ENCODE measurements at regions not wholly inside any gene's neighbourhood (a gene's known extent, or its start where the extent isn't known, plus 50 kb on each side); places are given as distances from the start of the nearest gene placed in this dataset.
"Not testable (repeated sequence)": the region's sequence is repeated elsewhere in the genome, so short reads cannot be mapped to it uniquely, and the experiment has no call there.

- DNase-seq: no peak
Measured at GRCh38 chr11:23884341-23884740, 612.5 kb upstream of the LUZP2 start.

GRCh38 chr11:23885801-23886200 lies 611.1 kb upstream of the LUZP2 start:
- no peak for DNase-seq

GRCh38 chr11:23887122-23887521 lies 609.7 kb upstream of the LUZP2 start:
- not testable (repeated sequence) for DNase-seq

DNA sequence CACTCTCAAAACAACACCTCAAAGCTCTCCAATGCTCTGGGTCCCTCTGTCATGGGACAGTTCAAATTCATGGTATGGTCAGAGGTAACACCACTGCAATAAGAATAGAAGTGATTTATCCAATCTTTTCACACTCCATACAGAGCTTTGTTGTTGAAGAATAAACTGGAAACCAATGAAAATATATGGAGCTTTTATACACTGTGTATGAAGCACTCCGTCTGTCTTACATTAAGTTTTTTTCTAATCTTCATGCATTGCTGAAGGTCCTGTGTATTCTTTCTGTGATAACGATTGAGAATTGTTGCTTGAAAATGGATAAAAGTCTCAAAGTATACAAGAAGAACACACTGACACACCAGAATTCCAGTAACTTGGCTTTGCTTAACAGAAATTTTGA lies 603.7 kb upstream of the LUZP2 start:
- DNase-seq: no peak

GRCh38 chr11:23897453-23898286 lies 599.2 kb upstream of the LUZP2 start:
- DNase-seq: peak; percentile 96

DNA sequence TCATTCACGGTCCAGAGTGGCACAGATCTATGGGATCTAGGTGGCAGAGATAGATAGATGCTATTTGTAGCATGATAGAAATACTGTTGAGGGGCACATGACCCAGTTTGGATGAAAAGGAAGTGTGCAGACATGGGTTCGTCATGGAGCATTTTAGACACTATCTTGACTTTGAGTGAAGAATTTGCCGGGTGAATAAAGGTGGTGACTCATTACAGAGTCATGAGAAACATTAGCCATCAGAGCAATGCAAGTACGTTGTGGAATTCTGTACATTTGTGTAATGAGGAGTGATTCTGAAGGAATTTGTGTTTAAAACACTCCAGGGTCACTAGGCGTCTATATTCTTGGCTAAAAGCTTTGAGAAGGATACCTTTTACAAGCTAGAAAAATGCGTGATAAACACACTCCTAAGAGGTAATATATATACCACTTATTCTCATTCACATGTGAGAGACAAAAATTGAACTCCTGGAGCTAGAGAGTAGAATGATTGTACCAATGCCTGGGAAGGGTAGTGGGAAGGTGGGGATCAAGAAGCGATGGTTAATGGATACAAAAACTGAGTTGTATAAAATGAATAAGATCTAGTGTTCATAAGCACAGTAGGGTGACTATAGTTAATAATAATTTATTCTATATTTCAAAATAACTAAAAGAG lies 593.7 kb upstream of the LUZP2 start:
- DNase-seq: peak; percentile 98

DNA sequence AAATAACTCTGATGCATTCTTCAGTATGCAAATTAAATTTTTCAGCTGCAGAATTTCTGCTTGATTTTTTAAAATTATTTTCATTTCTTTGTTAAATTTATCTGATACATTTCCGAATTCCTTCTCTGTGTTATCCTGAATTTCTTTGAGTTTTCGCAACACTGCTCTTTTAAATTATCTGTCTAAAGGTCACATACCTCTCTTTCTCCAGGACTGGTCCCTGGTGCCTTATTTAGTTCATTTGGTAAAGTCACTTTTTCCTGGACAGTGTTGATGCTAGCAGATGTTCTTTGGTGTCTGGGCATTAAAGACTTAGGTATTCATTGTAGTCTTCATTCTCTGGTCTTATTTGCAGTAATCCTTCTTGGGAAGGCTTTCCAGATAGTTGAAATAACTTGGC lies 577.4 kb upstream of the LUZP2 start:
- no peak for DNase-seq

DNA sequence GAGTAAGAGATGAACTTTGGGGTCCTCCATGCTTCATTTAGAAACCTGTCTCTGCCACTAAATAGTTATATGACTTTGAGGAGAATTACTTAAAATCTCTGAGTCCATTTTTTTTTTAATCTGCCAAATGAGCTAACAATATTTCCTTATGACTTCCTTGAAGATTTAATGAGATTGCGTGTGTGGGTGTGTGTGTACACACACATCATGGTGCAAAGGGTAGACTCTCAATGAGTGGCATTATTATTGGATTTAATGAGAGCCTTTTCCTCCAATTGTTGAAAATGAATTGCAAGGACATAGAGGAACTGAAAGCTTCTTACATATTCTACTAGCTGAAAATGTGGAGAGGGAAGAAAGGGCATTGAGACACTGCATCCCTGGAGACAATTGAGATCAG lies 573.5 kb upstream of the LUZP2 start:
- DNase-seq: no peak

DNA sequence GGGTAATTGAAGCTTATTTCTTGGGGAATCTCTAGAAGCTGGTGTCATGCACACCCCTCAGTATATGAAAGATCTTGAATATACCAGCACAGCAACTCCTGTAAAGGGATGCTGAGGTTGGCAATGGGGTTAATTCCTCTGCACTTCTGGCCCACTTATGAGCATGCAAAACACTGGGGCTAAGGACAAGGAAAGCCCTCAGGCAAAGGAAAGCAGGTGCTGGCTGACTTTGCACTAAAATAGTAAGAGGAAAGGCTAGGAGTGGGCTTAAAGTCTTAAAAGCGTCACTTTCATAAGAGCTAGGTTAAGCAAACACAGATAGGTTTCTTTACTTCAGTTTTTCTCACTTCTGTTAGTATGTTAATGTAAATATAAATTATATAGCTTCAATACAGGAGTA lies 572.6 kb upstream of the LUZP2 start:
- no peak for DNase-seq

DNA sequence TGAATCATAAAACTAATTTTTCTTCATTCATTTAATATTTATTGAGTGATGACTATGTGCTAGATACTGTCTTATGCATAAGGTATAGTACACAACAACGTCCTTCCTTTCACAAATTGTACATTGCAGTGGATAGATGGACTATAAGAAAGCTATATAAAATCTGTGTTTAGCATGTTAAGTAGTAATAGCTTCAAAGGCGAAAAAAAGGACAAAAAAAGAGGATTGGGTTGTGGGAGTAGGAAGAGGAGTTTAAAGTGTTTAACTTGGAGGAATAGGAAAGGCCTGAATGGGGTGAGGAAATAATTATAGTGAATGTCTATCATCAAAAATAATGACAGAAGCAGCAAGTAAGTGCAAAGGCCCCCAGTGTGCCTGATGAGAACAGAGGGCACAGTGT lies 565.4 kb upstream of the LUZP2 start:
- no peak for DNase-seq

- DNase-seq: peak; percentile 53
Measured at GRCh38 chr11:23932485-23932898, 564.4 kb upstream of the LUZP2 start.

GRCh38 chr11:23933721-23934120 lies 563.1 kb upstream of the LUZP2 start:
- no peak for DNase-seq

- DNase-seq: not testable (repeated sequence)
Measured at GRCh38 chr11:23934671-23935270, 562.1 kb upstream of the LUZP2 start.

GRCh38 chr11:23942117-23942815 lies 554.6 kb upstream of the LUZP2 start:
- not testable (repeated sequence) for DNase-seq

DNA sequence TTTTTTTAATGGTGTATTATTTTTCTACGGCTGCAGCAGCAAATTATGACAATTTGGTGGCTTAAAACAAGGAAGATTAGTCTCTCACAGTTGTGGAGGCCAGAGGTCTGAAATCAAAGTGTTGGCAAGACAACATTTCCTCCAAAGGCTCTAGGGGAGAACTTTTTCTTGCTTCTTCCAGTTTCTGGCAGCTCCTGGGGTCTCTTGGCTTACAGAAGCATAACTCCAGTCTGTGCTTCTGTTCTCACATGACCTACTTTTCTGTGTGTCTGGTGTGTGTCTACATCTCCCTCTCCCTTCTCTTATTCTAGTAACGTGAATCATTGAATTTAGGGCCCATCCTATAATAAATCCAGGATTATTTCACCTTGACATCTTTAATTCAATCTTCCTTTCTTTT lies 551.9 kb upstream of the LUZP2 start:
- no peak for DNase-seq

DNA sequence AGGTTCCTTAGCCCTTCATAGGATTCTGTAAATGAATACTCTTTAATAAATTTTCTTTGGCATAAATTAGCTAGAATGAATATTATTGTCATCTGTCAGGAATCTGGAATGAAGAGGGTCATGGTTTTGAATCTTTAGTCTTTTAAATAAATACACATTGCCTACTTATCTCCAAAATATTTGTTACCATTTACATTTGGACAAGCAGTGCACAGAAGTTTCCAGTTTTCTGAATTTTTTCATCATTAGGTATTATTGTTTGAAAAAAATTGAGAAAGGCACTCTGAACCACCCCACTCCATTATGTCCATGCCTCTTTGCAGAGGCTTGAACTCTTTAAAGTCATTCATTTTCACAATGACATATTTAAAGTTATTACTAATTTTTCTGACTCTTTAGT lies 549.0 kb upstream of the LUZP2 start:
- DNase-seq: peak; percentile 75

GRCh38 chr11:23948851-23949250 lies 548.0 kb upstream of the LUZP2 start:
- DNase-seq: peak; percentile 37

DNA sequence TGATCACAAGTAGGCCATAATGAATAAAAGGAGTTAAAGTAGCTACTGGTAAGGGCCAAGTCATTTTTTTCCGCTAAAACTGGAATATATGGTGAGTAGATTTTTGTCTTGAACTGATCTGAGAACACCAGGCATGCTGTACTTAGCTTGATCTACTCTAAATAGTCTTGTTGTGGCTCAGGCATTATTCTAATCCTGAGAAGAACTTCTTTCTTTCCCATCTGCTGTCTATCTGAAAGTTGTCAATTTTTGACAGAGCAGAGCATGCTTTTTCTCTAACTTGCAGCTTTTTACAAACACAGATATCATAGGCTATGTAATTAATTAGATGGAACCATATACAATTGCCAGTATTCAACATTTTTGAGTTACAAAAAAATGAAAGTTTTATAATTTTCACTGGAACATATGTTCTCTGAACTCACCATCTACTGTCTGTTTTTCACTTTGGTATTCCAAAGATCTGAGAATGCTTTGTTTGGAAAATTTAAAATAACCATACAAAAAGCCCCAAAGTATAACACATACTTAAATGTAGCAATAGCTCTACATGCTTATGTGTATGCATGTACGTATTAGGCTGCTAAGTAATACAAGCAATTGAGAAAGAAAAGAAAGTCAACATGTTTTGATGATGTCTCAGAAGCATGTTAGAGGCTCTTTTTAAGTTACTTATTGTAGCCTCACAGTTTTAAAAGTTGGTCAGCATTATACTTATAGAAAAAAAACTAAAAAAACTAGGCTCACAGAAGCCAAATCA lies 542.7 kb upstream of the LUZP2 start:
- no peak for DNase-seq

DNA sequence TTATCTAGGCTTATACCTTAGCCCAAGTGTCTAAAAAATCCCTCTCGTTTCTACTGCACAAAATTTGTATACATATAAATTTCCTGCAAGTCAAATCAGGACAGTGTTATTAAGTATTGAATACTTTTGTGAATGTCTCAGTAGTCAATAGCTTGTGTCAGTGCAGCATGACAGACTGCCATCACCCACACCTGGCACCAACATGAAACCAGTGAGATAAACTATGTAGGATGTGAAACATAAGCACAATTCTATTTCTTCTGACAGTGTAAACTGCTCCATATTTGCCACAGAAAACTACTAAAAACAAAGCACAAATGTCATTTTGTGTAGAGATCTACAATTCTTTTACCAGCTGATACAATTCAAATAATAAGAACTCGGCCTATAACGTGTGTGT lies 542.1 kb upstream of the LUZP2 start:
- DNase-seq: no peak

GRCh38 chr11:23956586-23956985 lies 540.3 kb upstream of the LUZP2 start:
- no peak for DNase-seq

DNA sequence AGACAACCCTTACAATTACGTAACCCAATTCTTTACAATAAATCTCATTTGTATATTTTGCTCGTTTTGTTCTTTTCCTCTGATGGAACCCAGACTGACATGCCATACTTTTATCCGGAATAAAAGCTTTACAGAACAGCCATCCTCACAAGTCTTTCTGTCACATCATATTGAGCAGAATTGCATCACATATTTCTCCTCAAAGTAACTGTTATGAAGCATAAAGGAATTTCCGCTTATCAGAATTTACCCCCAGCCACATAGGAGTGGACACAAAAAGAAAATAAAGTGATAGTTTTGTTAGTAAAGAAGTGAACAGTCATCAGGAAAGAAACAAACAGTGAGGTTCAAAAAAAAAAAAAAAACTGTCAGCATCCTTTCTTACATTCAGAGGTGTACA lies 539.5 kb upstream of the LUZP2 start:
- peak; percentile 70 for DNase-seq

- no peak for DNase-seq
Measured at GRCh38 chr11:23959462-23959861, 537.4 kb upstream of the LUZP2 start.
